IPS-18a (cell line): ENCODE measurements at regions not wholly inside any gene's neighbourhood (a gene's known extent, or its start where the extent isn't known, plus 50 kb on each side); places are given as distances from the start of the nearest gene placed in this dataset.
"Not testable (repeated sequence)": the region's sequence is repeated elsewhere in the genome, so short reads cannot be mapped to it uniquely, and the experiment has no call there.

Source experiments
- H3K27ac ChIP-seq: one replicate; pipeline ENCODE4 v1.5.1; 2013; ENCODE audit warnings: low read length
- H3K27me3 ChIP-seq: one replicate; pipeline ENCODE4 v1.6.1; 2013; ENCODE audit warnings: mild to moderate bottlenecking, low read length; ENCODE audit not compliant: control insufficient read depth, insufficient read depth
- H3K36me3 ChIP-seq: one replicate; pipeline ENCODE4 v1.6.1; 2013; ENCODE audit warnings: low read depth, low read length; ENCODE audit not compliant: control insufficient read depth
- H3K4me1 ChIP-seq: one replicate; pipeline ENCODE4 v1.6.1; 2013; ENCODE audit warnings: low read depth, low read length; ENCODE audit not compliant: control insufficient read depth
- H3K4me3 ChIP-seq: one replicate; pipeline ENCODE4 v1.5.1; 2013; ENCODE audit warnings: low read length
- H3K9ac ChIP-seq: one replicate; pipeline ENCODE4 v1.6.1; 2013; ENCODE audit warnings: mild to moderate bottlenecking, low read length, moderate library complexity
- H3K9me3 ChIP-seq: one replicate; pipeline ENCODE4 v1.6.1; 2013; ENCODE audit warnings: low read depth, low read length; ENCODE audit not compliant: control insufficient read depth

GRCh38 chr5:34171398-34171797, 128.4 kb upstream of the C1QTNF3 start:
- not testable (repeated sequence) for H3K27ac ChIP-seq, H3K36me3 ChIP-seq, H3K4me3 ChIP-seq, H3K27me3 ChIP-seq, H3K9me3 ChIP-seq, H3K4me1 ChIP-seq, H3K9ac ChIP-seq

GRCh38 chr5:34179453-34180190, 136.6 kb upstream of the C1QTNF3 start:
- H3K4me1 ChIP-seq, H3K9ac ChIP-seq, H3K4me3 ChIP-seq, H3K9me3 ChIP-seq, H3K27ac ChIP-seq, H3K36me3 ChIP-seq, H3K27me3 ChIP-seq: not testable (repeated sequence)

- not testable (repeated sequence) for H3K27me3 ChIP-seq, H3K4me1 ChIP-seq, H3K36me3 ChIP-seq, H3K4me3 ChIP-seq, H3K9me3 ChIP-seq, H3K27ac ChIP-seq, H3K9ac ChIP-seq
Observed at GRCh38 chr5:34180225-34180624, 137.2 kb upstream of the C1QTNF3 start.

GRCh38 chr5:34180940-34181614, 138.1 kb upstream of the C1QTNF3 start:
- not testable (repeated sequence) for H3K4me1 ChIP-seq, H3K9ac ChIP-seq, H3K27me3 ChIP-seq, H3K4me3 ChIP-seq, H3K27ac ChIP-seq, H3K36me3 ChIP-seq, H3K9me3 ChIP-seq

GRCh38 chr5:34185005-34185404, 142.0 kb upstream of the C1QTNF3 start:
- H3K27ac ChIP-seq, H3K9ac ChIP-seq, H3K9me3 ChIP-seq, H3K27me3 ChIP-seq, H3K4me1 ChIP-seq, H3K4me3 ChIP-seq, H3K36me3 ChIP-seq: not testable (repeated sequence)

GRCh38 chr5:34185572-34185971, 142.6 kb upstream of the C1QTNF3 start:
- H3K27ac ChIP-seq, H3K9ac ChIP-seq, H3K27me3 ChIP-seq, H3K9me3 ChIP-seq, H3K4me1 ChIP-seq, H3K36me3 ChIP-seq, H3K4me3 ChIP-seq: not testable (repeated sequence)

GRCh38 chr5:34186108-34186507, 143.1 kb upstream of the C1QTNF3 start:
- H3K27ac ChIP-seq, H3K9ac ChIP-seq, H3K4me1 ChIP-seq, H3K4me3 ChIP-seq, H3K36me3 ChIP-seq, H3K9me3 ChIP-seq, H3K27me3 ChIP-seq: not testable (repeated sequence)

GRCh38 chr5:34186865-34187264, 143.9 kb upstream of the C1QTNF3 start:
- H3K9me3 ChIP-seq, result not testable (repeated sequence)

GRCh38 chr5:34187441-34187840, 144.4 kb upstream of the C1QTNF3 start:
- H3K9ac ChIP-seq, H3K4me3 ChIP-seq, H3K27ac ChIP-seq, H3K4me1 ChIP-seq, H3K27me3 ChIP-seq, H3K9me3 ChIP-seq, H3K36me3 ChIP-seq: not testable (repeated sequence)

More at GRCh38 chr5:34186865-34187264, 143.9 kb upstream of the C1QTNF3 start:
- H3K4me3 ChIP-seq, H3K27ac ChIP-seq, H3K4me1 ChIP-seq, H3K27me3 ChIP-seq, H3K36me3 ChIP-seq, H3K9ac ChIP-seq: not testable (repeated sequence)

GRCh38 chr5:34188001-34188822, 145.2 kb upstream of the C1QTNF3 start:
- H3K9ac ChIP-seq, H3K4me1 ChIP-seq, H3K9me3 ChIP-seq, H3K27me3 ChIP-seq, H3K4me3 ChIP-seq, H3K36me3 ChIP-seq, H3K27ac ChIP-seq: not testable (repeated sequence)

- H3K4me1 ChIP-seq, result peaks cover 12% of the 10 kb centered on the region
- H3K27me3 ChIP-seq, H3K4me3 ChIP-seq, H3K36me3 ChIP-seq, H3K27ac ChIP-seq, H3K9me3 ChIP-seq, H3K9ac ChIP-seq: not testable (repeated sequence)
Observed at GRCh38 chr5:34189246-34189645, 146.2 kb upstream of the C1QTNF3 start.
